K562 (cell line): ENCODE measurements at regions not wholly inside any gene's neighbourhood (a gene's known extent, or its start where the extent isn't known, plus 50 kb on each side); places are given as distances from the start of the nearest gene placed in this dataset.

ENCODE experiments used
- CHD4 ChIP-seq: fragments of 200-600 bp; sonication (generic); IDR thresholded peaks from 3 replicates; pipeline ENCODE4 v1.6.1; 2012; ENCODE audit warnings: low read depth, mild to moderate bottlenecking, mixed read lengths, low read length, inconsistent platforms; ENCODE audit not compliant: insufficient read depth, insufficient replicate concordance, poor library complexity, severe bottlenecking
- CTCF ChIP-seq, 3 experiments: IDR thresholded peaks in 2 of 3; conservative IDR thresholded peaks in 1 of 3; 2 replicates each; pipeline ENCODE4 v1.5.1; 2011 to 2012; ENCODE audit warnings: low read length in 3 of 3, mild to moderate bottlenecking in 3 of 3, control low read depth in 2 of 3, improper control_type of control experiment in 1 of 3, inconsistent platforms in 1 of 3, low read depth in 1 of 3, mixed read lengths in 1 of 3, moderate library complexity in 1 of 3; ENCODE audit not compliant: insufficient read depth in 2 of 3
- ELF1 ChIP-seq: fragments of 200-800 bp; sonication (Bioruptor generic); IDR thresholded peaks from 2 replicates; pipeline ENCODE4 v1.6.1; 2016; ENCODE audit warnings: missing genetic modification characterization, missing compliant biosample characterization
- EP300 ChIP-seq: IDR thresholded peaks from 2 replicates; pipeline ENCODE4 v1.6.1; 2012; ENCODE audit warnings: low read length, improper control_type of control experiment
- MAX ChIP-seq: sonication (generic); formaldehyde crosslinking; IDR thresholded peaks from 2 replicates; pipeline ENCODE4 v1.9.0; 2022; ENCODE audit warnings: mild to moderate bottlenecking, missing genetic modification reagents
- POLR2A ChIP-seq: fragments of 450-650 bp; conservative IDR thresholded peaks from 2 replicates; pipeline ENCODE4 v1.6.1; 2016
- POLR2G ChIP-seq: fragments of 200-400 bp; formaldehyde crosslinking; IDR thresholded peaks from 2 replicates; pipeline ENCODE4 v1.6.1; 2017; ENCODE audit warnings: low read depth, mild to moderate bottlenecking, antibody characterized with exemption, low read length, moderate library complexity
- SREBF2 ChIP-seq: sonication (generic); formaldehyde crosslinking; IDR thresholded peaks from 2 replicates; pipeline ENCODE4 v1.4.0; 2020; ENCODE audit warnings: mild to moderate bottlenecking, missing genetic modification reagents
- ZBTB43 ChIP-seq: sonication (generic); formaldehyde crosslinking; IDR thresholded peaks from 2 replicates; pipeline ENCODE4 v1.8.0; 2023; ENCODE audit warnings: mild to moderate bottlenecking, missing genetic modification reagents
- TF ChIP-seq, protein P1 (sequence below): fragments of 450-650 bp; IDR thresholded peaks from 2 replicates; pipeline ENCODE4 v1.6.1; 2016; ENCODE audit warnings: borderline replicate concordance

DNA sequence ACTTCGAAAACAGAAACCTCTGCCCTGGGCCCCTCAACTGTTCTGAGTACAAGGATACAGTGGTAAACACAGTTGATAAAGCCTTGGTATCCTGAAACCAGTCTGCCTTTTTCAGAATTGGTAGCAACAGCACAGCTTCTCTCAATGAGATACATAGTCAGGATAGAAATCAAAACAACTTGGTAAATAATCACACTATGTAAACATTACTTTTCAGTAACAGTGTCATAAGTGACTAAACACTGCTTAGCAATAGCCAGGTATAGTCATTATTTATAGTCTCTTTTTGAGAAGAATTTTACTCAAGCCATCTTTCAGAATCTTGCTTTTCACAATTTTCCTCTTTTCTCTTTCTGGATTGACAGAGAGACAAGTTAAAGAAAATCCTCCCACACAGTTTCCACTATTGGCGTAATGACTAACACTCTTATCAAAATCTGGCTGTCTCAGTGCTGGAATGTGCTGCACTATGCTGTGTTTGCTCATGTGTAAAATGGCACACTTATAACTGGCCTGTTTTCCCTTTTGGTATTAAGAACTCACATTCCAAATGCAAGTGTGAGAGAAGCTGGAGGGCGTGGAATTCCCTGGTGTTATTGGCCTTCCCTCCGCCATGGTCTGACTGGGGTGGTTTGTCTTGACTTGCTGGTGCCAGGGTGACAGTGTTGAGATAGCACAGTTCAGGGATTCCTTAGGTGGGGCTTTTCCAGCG, 368.8 kb downstream of the TDRD3 start:
- TF ChIP-seq MAX (no peak), CTCF (IDR thresholded peaks at IDR 0.05 in 2 of 3, conservative IDR thresholded peaks at IDR 0.05 in 1 of 3; ENCODE audit: insufficient read depth in 2 of 3, low read depth in 1 of 3, low read length in 3 of 3) (no peak), CHD4 (no peak), SREBF2 (CRISPR knock-in tag) (no peak), POLR2A (no peak), EP300 (no peak), ZBTB43 (CRISPR knock-in tag) (no peak), ELF1 (tag) (no peak), POLR2G (no peak)
- TF ChIP-seq, protein P1, sequence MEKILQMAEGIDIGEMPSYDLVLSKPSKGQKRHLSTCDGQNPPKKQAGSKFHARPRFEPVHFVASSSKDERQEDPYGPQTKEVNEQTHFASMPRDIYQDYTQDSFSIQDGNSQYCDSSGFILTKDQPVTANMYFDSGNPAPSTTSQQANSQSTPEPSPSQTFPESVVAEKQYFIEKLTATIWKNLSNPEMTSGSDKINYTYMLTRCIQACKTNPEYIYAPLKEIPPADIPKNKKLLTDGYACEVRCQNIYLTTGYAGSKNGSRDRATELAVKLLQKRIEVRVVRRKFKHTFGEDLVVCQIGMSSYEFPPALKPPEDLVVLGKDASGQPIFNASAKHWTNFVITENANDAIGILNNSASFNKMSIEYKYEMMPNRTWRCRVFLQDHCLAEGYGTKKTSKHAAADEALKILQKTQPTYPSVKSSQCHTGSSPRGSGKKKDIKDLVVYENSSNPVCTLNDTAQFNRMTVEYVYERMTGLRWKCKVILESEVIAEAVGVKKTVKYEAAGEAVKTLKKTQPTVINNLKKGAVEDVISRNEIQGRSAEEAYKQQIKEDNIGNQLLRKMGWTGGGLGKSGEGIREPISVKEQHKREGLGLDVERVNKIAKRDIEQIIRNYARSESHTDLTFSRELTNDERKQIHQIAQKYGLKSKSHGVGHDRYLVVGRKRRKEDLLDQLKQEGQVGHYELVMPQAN = no peak
